ENCODE measurements at regions not wholly inside any gene's neighbourhood (a gene's known extent, or its start where the extent isn't known, plus 50 kb on each side); places are given as distances from the start of the nearest gene placed in this dataset.
"Not testable (repeated sequence)": the region's sequence is repeated elsewhere in the genome, so short reads cannot be mapped to it uniquely, and the experiment has no call there.

DNA sequence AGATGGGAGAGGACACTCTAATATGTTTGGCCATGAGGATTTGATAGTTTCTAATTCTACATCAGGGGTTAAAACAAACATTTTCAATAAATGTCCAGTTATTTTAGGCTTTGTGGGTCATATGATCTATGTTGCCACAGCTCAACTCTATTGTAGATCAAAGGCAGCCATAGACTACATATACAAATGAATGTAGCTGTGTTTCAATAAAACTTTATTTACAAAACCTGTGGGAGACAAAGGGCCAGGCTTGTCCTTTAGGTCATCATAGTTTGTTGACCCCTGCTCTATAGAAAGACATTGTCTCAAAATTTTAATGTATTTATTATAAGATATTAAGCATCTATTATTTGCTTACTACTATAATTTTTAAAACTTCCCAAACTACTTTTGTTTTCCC, 325.4 kb upstream of the MEF2C start:
- no peak for DNase-seq (ENCODE audit: low spot score)

GRCh38 chr5:89204756-89205155, 321.8 kb upstream of the MEF2C start:
- no peak for DNase-seq (ENCODE audit: low spot score)

DNA sequence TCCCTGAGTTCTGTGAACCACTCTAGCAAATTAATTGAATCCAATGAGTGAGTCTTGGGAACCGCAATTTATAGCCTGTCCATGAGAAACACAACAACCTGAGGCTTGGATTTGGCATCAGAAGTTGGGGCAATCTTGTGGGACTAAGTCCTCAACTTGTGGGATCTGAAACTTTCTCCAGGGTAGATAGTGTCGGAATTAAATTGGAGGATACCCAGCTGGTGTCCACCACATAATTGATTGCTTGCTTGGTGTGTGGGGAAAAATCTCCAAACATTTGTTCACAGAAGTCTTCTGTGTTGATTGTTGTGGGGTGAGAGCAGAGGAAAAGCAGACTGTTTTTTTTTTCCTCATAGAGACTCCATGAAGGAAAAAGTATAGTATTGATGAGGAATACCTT, 320.6 kb upstream of the MEF2C start:
- no peak for DNase-seq (ENCODE audit: low spot score)

DNA sequence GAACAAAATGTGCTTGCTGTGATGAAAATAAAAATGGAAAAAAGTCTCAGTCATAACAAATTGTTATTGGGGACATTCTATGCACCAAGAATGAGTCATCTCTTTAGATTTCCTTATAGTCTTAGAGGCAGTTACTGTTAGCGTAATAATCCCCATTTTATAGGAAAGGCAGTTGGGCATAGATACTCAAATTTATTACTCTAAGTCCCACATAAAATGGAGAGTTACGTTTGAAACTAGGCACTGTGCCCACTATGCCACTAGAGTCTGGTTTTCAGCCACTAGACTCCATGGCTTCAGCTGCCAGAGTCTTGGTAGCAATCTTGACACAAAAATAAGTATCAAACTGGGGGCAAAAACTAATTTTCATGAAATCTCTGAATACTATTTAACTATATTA, 317.9 kb upstream of the MEF2C start:
- DNase-seq (ENCODE audit: low spot score) = no peak

GRCh38 chr5:89199306-89199705, 316.3 kb upstream of the MEF2C start:
- no peak for DNase-seq (ENCODE audit: low spot score)

GRCh38 chr5:89191374-89191773, 308.4 kb upstream of the MEF2C start:
- DNase-seq (ENCODE audit: low spot score) = no peak

- DNase-seq (ENCODE audit: low spot score) = no peak
These were observed 307.7 kb upstream of the MEF2C start for GRCh38 chr5:89190515-89191265.

- no peak for DNase-seq (ENCODE audit: low spot score)
These were observed 305.0 kb upstream of the MEF2C start for GRCh38 chr5:89187883-89188465.

DNA sequence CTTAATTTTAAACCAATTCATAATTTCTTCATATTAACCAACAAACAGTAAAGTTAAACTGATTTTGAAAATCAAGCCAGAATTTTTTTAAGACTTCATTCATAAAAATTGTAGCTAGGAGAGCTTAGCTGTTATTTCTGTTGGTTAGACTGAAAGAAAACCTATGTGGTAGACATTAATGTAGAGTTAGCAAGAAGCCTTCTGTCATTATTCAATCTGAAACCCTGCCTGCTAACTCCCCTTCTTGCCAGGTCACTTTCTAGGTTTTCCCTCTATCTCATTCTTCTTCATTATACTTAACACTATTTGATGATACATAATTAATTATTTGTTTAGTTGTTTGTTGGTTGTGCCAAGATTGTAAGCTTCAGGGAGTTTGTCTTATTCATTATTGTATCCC, 304.3 kb upstream of the MEF2C start:
- DNase-seq (ENCODE audit: low spot score) = no peak

DNA sequence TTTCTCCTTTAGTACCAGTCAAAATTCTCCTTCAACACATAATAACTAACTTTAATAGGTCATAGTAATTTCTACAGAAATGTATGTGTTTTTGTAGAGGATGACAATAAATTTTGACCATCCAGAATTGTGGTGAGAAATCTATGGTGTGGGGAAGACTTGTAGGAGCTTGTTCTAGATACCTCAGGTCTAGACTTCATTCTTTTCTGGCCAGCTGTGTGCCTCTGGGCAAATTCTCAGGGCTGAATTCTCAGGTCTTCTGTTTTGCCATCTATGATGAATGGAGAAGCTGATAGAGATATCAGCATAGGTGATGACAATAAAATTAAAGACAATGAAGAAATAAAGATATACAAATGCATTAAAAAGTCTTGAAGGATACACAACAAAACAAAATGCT, 298.6 kb upstream of the MEF2C start:
- DNase-seq (ENCODE audit: low spot score) = no peak

DNA sequence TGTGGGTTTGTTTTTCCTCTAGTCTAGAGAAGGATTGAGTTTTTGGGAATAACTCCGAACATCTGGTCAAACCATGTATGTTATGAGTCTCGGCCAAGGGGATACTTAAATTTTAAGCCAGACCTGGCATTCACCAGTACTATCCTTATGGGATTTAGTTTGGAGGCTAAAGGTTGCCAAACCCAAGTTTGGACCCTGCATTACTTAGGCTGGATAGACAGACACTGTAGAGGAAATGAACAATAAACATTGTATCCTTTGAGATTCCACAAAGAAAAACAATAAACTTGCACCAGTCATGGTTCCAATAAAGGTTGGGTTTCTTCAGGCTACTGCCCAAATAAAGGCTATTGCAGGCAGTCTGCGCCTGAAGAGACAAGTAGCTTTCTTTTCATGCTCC, 296.7 kb upstream of the MEF2C start:
- no peak for DNase-seq (ENCODE audit: low spot score)

DNA sequence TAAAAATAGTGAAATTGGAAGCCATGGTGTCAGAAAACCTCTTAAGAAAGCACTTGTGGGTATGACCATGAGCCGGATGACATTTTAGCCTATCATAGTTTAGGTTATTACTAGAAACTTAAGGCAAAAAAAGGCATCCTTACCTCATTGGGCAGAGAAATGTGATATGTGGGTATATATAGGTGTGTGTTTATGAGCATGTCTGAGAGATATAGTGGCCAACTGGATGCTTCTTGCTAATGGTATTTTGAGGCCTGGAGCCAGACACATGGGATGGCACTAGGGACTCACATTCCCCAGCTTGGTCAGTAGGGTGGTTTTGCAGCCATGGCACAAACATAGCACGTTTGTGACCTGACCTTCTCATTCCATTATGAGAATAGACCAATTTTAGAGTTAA, 295.6 kb upstream of the MEF2C start:
- DNase-seq (ENCODE audit: low spot score) = no peak

GRCh38 chr5:89173528-89173927, 290.5 kb upstream of the MEF2C start:
- no peak for DNase-seq (ENCODE audit: low spot score)

DNA sequence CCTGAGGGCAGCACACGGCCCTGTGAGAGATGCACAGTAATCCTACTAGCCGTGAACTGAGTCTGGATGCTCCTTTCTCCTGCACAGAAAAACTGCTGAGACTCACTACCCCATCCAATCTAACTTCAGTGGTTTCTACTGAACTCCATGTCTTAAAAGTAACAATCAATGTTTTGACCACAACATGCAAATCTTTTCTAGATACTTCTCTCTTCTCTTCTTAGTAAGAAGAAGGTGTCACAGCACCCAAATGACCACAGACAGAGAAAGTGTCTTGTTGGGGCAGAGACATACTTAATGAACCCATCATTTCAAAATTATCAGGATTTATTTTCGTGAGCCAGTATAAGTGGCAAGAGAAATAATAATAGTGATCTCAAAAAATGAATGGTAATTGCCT, 285.8 kb upstream of the MEF2C start:
- no peak for DNase-seq (ENCODE audit: low spot score)

- not testable (repeated sequence) for DNase-seq (ENCODE audit: low spot score)
These were observed 281.7 kb upstream of the MEF2C start for GRCh38 chr5:89164703-89165102.

GRCh38 chr5:89156226-89156625, 273.2 kb upstream of the MEF2C start:
- no peak for DNase-seq (ENCODE audit: low spot score)

DNA sequence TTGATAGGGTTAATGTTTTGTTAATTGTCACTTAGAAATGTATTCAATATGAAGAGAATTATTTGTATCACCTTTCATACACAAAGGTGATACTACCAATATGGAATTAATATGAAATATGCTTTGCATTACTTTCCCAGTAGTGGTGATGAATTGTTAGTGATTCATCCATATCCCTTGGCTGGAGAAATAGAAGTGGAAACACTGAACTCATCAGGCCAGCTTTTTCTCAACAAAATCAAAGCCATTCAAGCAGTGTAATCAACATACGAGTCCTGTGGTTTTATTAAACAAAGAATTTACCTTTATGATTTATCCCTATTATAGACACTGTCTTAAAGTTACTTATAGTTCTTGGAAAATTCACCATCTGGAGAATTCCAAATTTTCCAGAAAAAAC, 264.0 kb upstream of the MEF2C start:
- DNase-seq (ENCODE audit: low spot score) = no peak

- no peak for DNase-seq (ENCODE audit: low spot score)
These were observed 254.2 kb upstream of the MEF2C start for GRCh38 chr5:89137148-89137547.

DNA sequence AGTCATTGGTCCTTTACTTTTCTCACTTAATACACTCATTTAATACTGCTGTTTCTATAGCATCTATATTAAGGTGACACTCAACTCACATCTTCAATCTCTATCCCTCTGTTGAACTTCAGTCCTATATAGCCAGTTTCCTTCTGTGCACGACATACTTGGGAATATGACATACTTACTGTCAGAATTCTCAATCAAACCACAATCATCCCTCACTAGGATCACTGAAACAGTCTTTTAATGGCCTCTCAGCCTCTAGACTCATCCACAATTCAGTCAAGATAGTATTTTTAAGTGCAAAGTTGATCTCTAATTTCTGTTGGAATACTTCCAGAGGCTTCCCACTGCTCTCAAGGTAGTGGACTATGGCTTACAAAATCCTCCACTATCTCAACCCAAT, 251.0 kb upstream of the MEF2C start:
- no peak for DNase-seq (ENCODE audit: low spot score)

DNA sequence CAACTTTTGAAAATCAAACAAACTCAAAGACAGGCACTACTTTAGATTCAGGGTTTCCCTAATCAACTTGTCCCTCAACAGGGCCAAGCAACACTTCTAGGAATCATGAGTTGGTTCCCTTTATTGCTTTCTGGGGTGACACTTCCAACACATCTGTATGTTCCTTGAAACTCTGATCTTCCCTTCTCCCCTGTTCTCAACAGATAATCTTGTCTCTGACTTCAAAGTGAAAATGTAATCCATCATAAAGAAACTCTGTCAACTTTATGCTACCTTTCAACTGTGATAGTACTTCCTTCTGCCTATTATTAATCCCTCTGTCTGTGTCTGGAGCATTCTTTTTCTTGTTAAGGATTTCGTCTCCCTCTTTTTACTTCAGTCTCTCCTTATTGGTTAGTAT, 250.1 kb upstream of the MEF2C start:
- DNase-seq (ENCODE audit: low spot score) = no peak

GRCh38 chr5:89130851-89131250, 247.9 kb upstream of the MEF2C start:
- no peak for DNase-seq (ENCODE audit: low spot score)

DNA sequence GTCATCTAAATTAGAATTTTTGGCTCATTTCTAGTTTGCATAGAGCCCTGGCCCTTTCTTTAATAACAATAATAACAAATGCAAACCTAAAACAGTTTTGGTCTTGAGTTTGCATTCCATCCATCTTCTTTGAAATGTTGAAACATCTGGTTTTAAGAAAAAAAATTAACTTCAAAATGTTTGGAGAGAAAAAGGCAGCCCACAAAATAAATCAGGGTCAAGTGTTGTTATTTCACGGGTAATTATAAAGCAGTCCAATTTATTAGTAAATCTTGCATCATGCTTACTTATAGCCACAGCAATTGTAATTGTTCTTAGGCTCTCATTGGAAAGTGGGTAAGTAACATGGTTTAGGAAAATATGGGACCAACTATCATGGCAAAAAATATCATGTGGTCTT, 247.0 kb upstream of the MEF2C start:
- no peak for DNase-seq (ENCODE audit: low spot score)

DNA sequence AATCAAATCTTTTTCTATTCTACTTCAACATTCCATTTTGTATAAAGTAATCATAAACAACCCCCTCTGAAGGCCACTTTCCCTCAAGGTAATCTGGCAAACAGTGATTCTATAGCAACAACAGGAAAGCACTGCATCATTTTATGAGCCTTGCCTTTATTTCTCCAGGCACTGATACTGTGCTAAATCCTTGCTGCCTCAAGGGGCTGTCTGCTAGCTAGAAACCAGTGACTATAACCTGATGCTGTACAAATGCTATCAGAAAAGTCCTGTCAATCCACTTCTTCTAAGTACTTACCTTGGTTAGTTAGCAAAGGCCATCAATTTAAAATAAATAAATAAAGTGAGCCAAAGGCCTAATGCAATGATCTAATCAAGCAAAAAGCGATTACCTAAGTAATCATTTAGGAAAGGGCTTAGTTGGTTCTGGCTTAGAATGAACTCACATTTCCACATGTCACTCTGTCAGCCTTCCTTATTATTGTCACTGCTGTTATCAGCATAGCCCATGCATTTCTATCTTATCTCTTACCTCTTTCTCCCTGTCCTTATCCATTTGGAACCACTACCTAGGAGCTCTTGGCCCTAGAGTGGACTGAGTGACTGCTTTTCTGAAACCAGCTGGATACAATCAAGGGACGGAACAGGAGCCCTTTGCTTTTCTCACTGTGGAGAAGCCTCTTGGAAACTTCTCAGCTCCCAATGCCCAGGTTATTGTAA, 246.1 kb upstream of the MEF2C start:
- DNase-seq (ENCODE audit: low spot score) = no peak

DNA sequence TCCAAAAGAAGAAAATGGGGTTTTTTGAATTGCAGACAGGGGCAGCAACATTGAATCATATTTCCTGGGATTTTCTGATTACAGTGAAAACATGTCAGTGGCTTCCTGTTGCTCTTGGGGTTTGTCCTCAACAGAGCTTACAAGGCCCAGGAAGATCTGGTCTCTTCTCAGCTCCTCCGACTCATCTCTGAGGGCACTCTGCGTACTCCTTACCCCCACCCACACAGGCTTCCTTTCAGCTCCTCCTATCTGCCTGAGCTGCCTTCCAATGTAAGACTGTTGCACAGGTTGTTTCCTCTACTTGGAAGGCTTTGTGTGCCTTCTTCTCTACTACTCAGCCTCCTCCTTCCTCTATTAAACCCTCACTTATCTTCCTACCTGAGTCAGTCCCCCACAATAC, 245.1 kb upstream of the MEF2C start:
- no peak for DNase-seq (ENCODE audit: low spot score)
